CD14-positive monocyte (primary cell): ENCODE measurements at regions not wholly inside any gene's neighbourhood (a gene's known extent, or its start where the extent isn't known, plus 50 kb on each side); places are given as distances from the start of the nearest gene placed in this dataset.

Source experiments
- DNase-seq, 3 donors: peaks; one replicate each; pipeline ENCODE4 v3.0.0-alpha.2; 2011 to 2022
- H2AFZ ChIP-seq: 2 replicates; pipeline ENCODE4 v1.6.0; 2012; ENCODE audit warnings: mild to moderate bottlenecking, low read depth, low read length, inconsistent platforms; ENCODE audit not compliant: insufficient read depth, poor library complexity, severe bottlenecking
- H3K27ac ChIP-seq, 2 donors: 1 replicate in 1 of 2; 2 replicates in 1 of 2; pipeline ENCODE4 v1.5.1; 2012 to 2013; ENCODE audit warnings: low read length in 2 of 2, control low read depth in 1 of 2, inconsistent platforms in 1 of 2, low read depth in 1 of 2, mild to moderate bottlenecking in 1 of 2
- H3K27me3 ChIP-seq, 2 donors: one replicate each; pipeline versions ENCODE4 v1.6.0 to v1.6.1; 2011 to 2013; ENCODE audit warnings: low read length in 2 of 2; ENCODE audit not compliant: control insufficient read depth in 2 of 2, insufficient read depth in 2 of 2
- H3K36me3 ChIP-seq, 2 donors: replicated peaks in 1 of 2; 1 replicate in 1 of 2; 2 replicates in 1 of 2; pipeline versions ENCODE4 v1.5.1 to v1.6.1; 2012 to 2013; ENCODE audit warnings: low read length in 2 of 2, control low read depth in 1 of 2, inconsistent platforms in 1 of 2, mild to moderate bottlenecking in 1 of 2; ENCODE audit not compliant: insufficient read depth in 2 of 2, control insufficient read depth in 1 of 2
- H3K4me1 ChIP-seq, 2 donors: 1 replicate in 1 of 2; 2 replicates in 1 of 2; pipeline versions ENCODE4 v1.5.1 to v1.6.1; 2012 to 2013; ENCODE audit warnings: low read length in 2 of 2, control low read depth in 1 of 2, inconsistent platforms in 1 of 2, mild to moderate bottlenecking in 1 of 2, moderate library complexity in 1 of 2; ENCODE audit not compliant: insufficient read depth in 2 of 2, control insufficient read depth in 1 of 2
- H3K4me2 ChIP-seq: replicated peaks from 2 replicates; pipeline ENCODE3; 2012; ENCODE audit warnings: low read length, moderate library complexity, mild to moderate bottlenecking; ENCODE audit not compliant: poor library complexity, severe bottlenecking; ENCODE audit errors: extremely low read depth
- H3K4me3 ChIP-seq, 3 experiments: fragments of 200-600 bp in 1 of 3; sonication (generic) in 1 of 3; replicated peaks in 1 of 3; 1 replicate in 2 of 3; 2 replicates in 1 of 3; pipeline ENCODE4 v1.5.1; 2011 to 2013; ENCODE audit warnings: low read length in 3 of 3, mild to moderate bottlenecking in 3 of 3, control low read depth in 2 of 3, low read depth in 2 of 3, inconsistent platforms in 1 of 3, moderate library complexity in 1 of 3
- H3K79me2 ChIP-seq: 2 replicates; pipeline ENCODE4 v1.6.0; 2012; ENCODE audit warnings: mild to moderate bottlenecking, control low read depth, inconsistent platforms, low read length, moderate library complexity; ENCODE audit not compliant: insufficient read depth
- H3K9ac ChIP-seq: 2 replicates; pipeline ENCODE4 v1.6.0; 2017; ENCODE audit warnings: low read length, mild to moderate bottlenecking; ENCODE audit not compliant: insufficient read depth, poor library complexity, severe bottlenecking
- H3K9me3 ChIP-seq, 2 donors: replicated peaks in 1 of 2; 1 replicate in 1 of 2; 2 replicates in 1 of 2; pipeline versions ENCODE4 v1.5.1 to v1.6.1; 2012 to 2013; ENCODE audit warnings: low read length in 2 of 2, control low read depth in 1 of 2; ENCODE audit not compliant: control insufficient read depth in 1 of 2, insufficient read depth in 1 of 2
- H4K20me1 ChIP-seq: 2 replicates; pipeline ENCODE4 v1.6.0; 2012; ENCODE audit warnings: mild to moderate bottlenecking, low read length, control low read depth, moderate library complexity; ENCODE audit not compliant: insufficient read depth
- H3K27ac Mint-ChIP-seq, 7 donors: one replicate each; pipeline ENCODE4 v1.8.0; 2020; ENCODE audit warnings: mild to moderate bottlenecking in 7 of 7, mixed read lengths in 7 of 7, moderate library complexity in 6 of 7, inconsistent platforms in 2 of 7
- H3K27me3 Mint-ChIP-seq, 3 donors: one replicate each; pipeline ENCODE4 v1.8.0; 2021 to 2022; ENCODE audit warnings: low read depth in 3 of 3, mild to moderate bottlenecking in 3 of 3, mixed read lengths in 3 of 3, moderate library complexity in 3 of 3, inconsistent platforms in 1 of 3
- H3K36me3 Mint-ChIP-seq, 2 donors: one replicate each; pipeline ENCODE4 v1.8.0; 2020; ENCODE audit warnings: mixed read lengths in 2 of 2, inconsistent platforms in 1 of 2, mild to moderate bottlenecking in 1 of 2
- H3K4me1 Mint-ChIP-seq: one replicate; pipeline ENCODE4 v1.8.0; 2020; ENCODE audit warnings: mild to moderate bottlenecking, mixed read lengths
- H3K4me3 Mint-ChIP-seq, 2 donors: one replicate each; pipeline ENCODE4 v1.8.0; 2020; ENCODE audit warnings: mild to moderate bottlenecking in 2 of 2, mixed read lengths in 2 of 2, moderate library complexity in 1 of 2
- H3K9me3 Mint-ChIP-seq, 7 donors: one replicate each; pipeline ENCODE4 v1.8.0; 2020 to 2022; ENCODE audit warnings: mixed read lengths in 7 of 7, mild to moderate bottlenecking in 6 of 7, moderate library complexity in 6 of 7, inconsistent platforms in 2 of 7
- CTCF ChIP-seq: fragments of 200-600 bp; IDR thresholded peaks from one replicate; pipeline ENCODE4 v1.8.0; 2022; ENCODE audit warnings: antibody characterized with exemption, mild to moderate bottlenecking
- WGBS: methylation state at CpG from one replicate; pipeline ENCODE4 v1.1.5; 2013; ENCODE audit warnings: missing lambda C conversion rate; ENCODE audit not compliant: insufficient coverage; 5-methylcytosine and 5-hydroxymethylcytosine counted together
- intact Hi-C, 2 donors: fragments of 100-400 bp; cut with micrococcal nuclease; formaldehyde crosslinking; loops; one replicate each; pipeline versions ENCODE4 v1.15.0 to v1.15.1; 2023

- H2AFZ ChIP-seq, result no peak overlapping the region
- H3K36me3 ChIP-seq, result no peaks in the 10 kb centered on the region
- H3K4me1 Mint-ChIP-seq, result peaks cover 5% of the 10 kb centered on the region
- H3K4me2 ChIP-seq, result no peak overlapping the region
- no peaks in the 10 kb centered on the region for H3K27me3 ChIP-seq
- H3K9me3 Mint-ChIP-seq, result no peaks in the 10 kb centered on the region
- no peak for DNase-seq
- H3K9ac ChIP-seq, result no peak overlapping the region
- no peaks in the 10 kb centered on the region for H3K9me3 ChIP-seq
- no peak overlapping the region for H3K27ac Mint-ChIP-seq
- no peak overlapping the region for H3K4me3 ChIP-seq
- TF ChIP-seq CTCF, result no peak
- no peak overlapping the region for H3K4me3 Mint-ChIP-seq
- intact Hi-C loops, result no loop called here
- no peaks in the 10 kb centered on the region for H4K20me1 ChIP-seq
- H3K27ac ChIP-seq, result no peak overlapping the region
- no peaks in the 10 kb centered on the region for H3K79me2 ChIP-seq
- H3K27me3 Mint-ChIP-seq, result no peaks in the 10 kb centered on the region
- WGBS, result 82% methylated on average over 2 of the region's 3 CpGs
- no peaks in the 10 kb centered on the region for H3K36me3 Mint-ChIP-seq
- peaks cover 13 to 24% of the 10 kb centered on the region in 2 donors for H3K4me1 ChIP-seq
Measured at GRCh38 chr10:4646547-4646946, 179.5 kb upstream of the AKR1E2 start.

- Histone ChIP-seq H3K4me1 (peaks cover 13 to 24% of the 10 kb centered on the region in 2 donors), H4K20me1 (no peaks in the 10 kb centered on the region), H3K4me3 (no peak overlapping the region), H3K9me3 (no peaks in the 10 kb centered on the region), H3K27ac (no peak overlapping the region), H3K9ac (no peak overlapping the region), H2AFZ (no peak overlapping the region), H3K27me3 (no peaks in the 10 kb centered on the region), H3K79me2 (no peaks in the 10 kb centered on the region), H3K36me3 (no peaks in the 10 kb centered on the region), H3K4me2 (no peak overlapping the region)
- TF ChIP-seq CTCF, result no peak
- Mint-ChIP-seq H3K27ac (no peak overlapping the region), H3K27me3 (no peaks in the 10 kb centered on the region), H3K36me3 (no peaks in the 10 kb centered on the region), H3K4me3 (no peak overlapping the region), H3K4me1 (peaks cover 5% of the 10 kb centered on the region), H3K9me3 (no peaks in the 10 kb centered on the region)
- intact Hi-C loops, result no loop called here
- DNase-seq, result no peak
- WGBS, result no CpG with 5 or more reads among the region's 2 CpGs
Measured at GRCh38 chr10:4645836-4646235, 180.2 kb upstream of the AKR1E2 start.
